ENCODE measurements at regions not wholly inside any gene's neighbourhood (a gene's known extent, or its start where the extent isn't known, plus 50 kb on each side); places are given as distances from the start of the nearest gene placed in this dataset.
"Not testable (repeated sequence)": the region's sequence is repeated elsewhere in the genome, so short reads cannot be mapped to it uniquely, and the experiment has no call there.

GRCh38 chr19:33866696-33867095, 70.0 kb downstream of the KCTD15 start:
- Histone ChIP-seq H3K36me3 (ENCODE audit: control insufficient read depth in 1 of 2, insufficient read depth in 2 of 2, low read length in 2 of 2) (no peaks in the 10 kb centered on the region), H3K9me3 (ENCODE audit: control insufficient read depth in 1 of 2, low read length in 2 of 2) (no peaks in the 10 kb centered on the region), H3K27ac (ENCODE audit: low read length) (no peak overlapping the region), H3K4me3 (ENCODE audit: low read depth in 1 of 2, low read length in 2 of 2) (no peak overlapping the region), H3K27me3 (ENCODE audit: low read depth, low read length) (no peaks in the 10 kb centered on the region), H3K4me1 (ENCODE audit: control insufficient read depth in 1 of 2, insufficient read depth in 2 of 2, low read length in 2 of 2) (peaks cover 0 to 5% of the 10 kb centered on the region in 2 donors)

- no peaks in the 10 kb centered on the region for H3K27me3 ChIP-seq (ENCODE audit: low read depth, low read length)
- H3K4me3 ChIP-seq (ENCODE audit: low read depth in 1 of 2, low read length in 2 of 2) = peak overlapping the region; percentile 44 to 56
- H3K36me3 ChIP-seq (ENCODE audit: control insufficient read depth in 1 of 2, insufficient read depth in 2 of 2, low read length in 2 of 2) = no peaks in the 10 kb centered on the region
- H3K9me3 ChIP-seq (ENCODE audit: control insufficient read depth in 1 of 2, low read length in 2 of 2) = no peaks in the 10 kb centered on the region
- H3K4me1 ChIP-seq (ENCODE audit: control insufficient read depth in 1 of 2, insufficient read depth in 2 of 2, low read length in 2 of 2) = peaks cover 0 to 5% of the 10 kb centered on the region in 2 donors
- H3K27ac ChIP-seq (ENCODE audit: low read length) = peak overlapping the region; percentile 49
Observed at GRCh38 chr19:33868076-33868735, 71.5 kb downstream of the KCTD15 start.

GRCh38 chr19:33868788-33869412, 72.2 kb downstream of the KCTD15 start:
- Histone ChIP-seq H3K9me3 (ENCODE audit: control insufficient read depth in 1 of 2, low read length in 2 of 2) (no peaks in the 10 kb centered on the region), H3K27me3 (ENCODE audit: low read depth, low read length) (no peaks in the 10 kb centered on the region), H3K4me3 (ENCODE audit: low read depth in 1 of 2, low read length in 2 of 2) (peak overlapping the region; percentile 44 to 56), H3K27ac (ENCODE audit: low read length) (peak overlapping the region; percentile 49), H3K36me3 (ENCODE audit: control insufficient read depth in 1 of 2, insufficient read depth in 2 of 2, low read length in 2 of 2) (no peaks in the 10 kb centered on the region), H3K4me1 (ENCODE audit: control insufficient read depth in 1 of 2, insufficient read depth in 2 of 2, low read length in 2 of 2) (peaks cover 0 to 5% of the 10 kb centered on the region in 2 donors)

GRCh38 chr19:33870298-33870932, 73.7 kb downstream of the KCTD15 start:
- not testable (repeated sequence) for H3K4me1 ChIP-seq (ENCODE audit: control insufficient read depth in 1 of 2, insufficient read depth in 2 of 2, low read length in 2 of 2); H3K9me3 ChIP-seq (ENCODE audit: control insufficient read depth in 1 of 2, low read length in 2 of 2); H3K36me3 ChIP-seq (ENCODE audit: control insufficient read depth in 1 of 2, insufficient read depth in 2 of 2, low read length in 2 of 2); H3K27ac ChIP-seq (ENCODE audit: low read length); H3K4me3 ChIP-seq (ENCODE audit: low read depth in 1 of 2, low read length in 2 of 2); H3K27me3 ChIP-seq (ENCODE audit: low read depth, low read length)

- no peaks in the 10 kb centered on the region for H3K27me3 ChIP-seq (ENCODE audit: low read depth, low read length)
- H3K27ac ChIP-seq (ENCODE audit: low read length) = no peak overlapping the region
- H3K4me3 ChIP-seq (ENCODE audit: low read depth in 1 of 2, low read length in 2 of 2) = no peak overlapping the region
- peaks cover 0 to 7% of the 10 kb centered on the region in 2 donors for H3K4me1 ChIP-seq (ENCODE audit: control insufficient read depth in 1 of 2, insufficient read depth in 2 of 2, low read length in 2 of 2)
- H3K9me3 ChIP-seq (ENCODE audit: control insufficient read depth in 1 of 2, low read length in 2 of 2) = no peaks in the 10 kb centered on the region
- no peaks in the 10 kb centered on the region for H3K36me3 ChIP-seq (ENCODE audit: control insufficient read depth in 1 of 2, insufficient read depth in 2 of 2, low read length in 2 of 2)
Observed at GRCh38 chr19:33871605-33872004, 74.9 kb downstream of the KCTD15 start.

- Histone ChIP-seq H3K9me3 (ENCODE audit: control insufficient read depth in 1 of 2, low read length in 2 of 2) (no peaks in the 10 kb centered on the region), H3K4me1 (ENCODE audit: control insufficient read depth in 1 of 2, insufficient read depth in 2 of 2, low read length in 2 of 2) (peaks cover 0 to 8% of the 10 kb centered on the region in 2 donors), H3K27ac (ENCODE audit: low read length) (no peak overlapping the region), H3K36me3 (ENCODE audit: control insufficient read depth in 1 of 2, insufficient read depth in 2 of 2, low read length in 2 of 2) (no peaks in the 10 kb centered on the region), H3K4me3 (ENCODE audit: low read depth in 1 of 2, low read length in 2 of 2) (no peak overlapping the region), H3K27me3 (ENCODE audit: low read depth, low read length) (no peaks in the 10 kb centered on the region)
Observed at GRCh38 chr19:33872445-33873320, 76.0 kb downstream of the KCTD15 start.

GRCh38 chr19:33875071-33875470, 78.4 kb downstream of the KCTD15 start:
- Histone ChIP-seq H3K27ac (ENCODE audit: low read length) (no peak overlapping the region), H3K4me3 (ENCODE audit: low read depth in 1 of 2, low read length in 2 of 2) (no peak overlapping the region), H3K36me3 (ENCODE audit: control insufficient read depth in 1 of 2, insufficient read depth in 2 of 2, low read length in 2 of 2) (no peaks in the 10 kb centered on the region), H3K4me1 (ENCODE audit: control insufficient read depth in 1 of 2, insufficient read depth in 2 of 2, low read length in 2 of 2) (peaks cover 0 to 3% of the 10 kb centered on the region in 2 donors), H3K27me3 (ENCODE audit: low read depth, low read length) (no peaks in the 10 kb centered on the region), H3K9me3 (ENCODE audit: control insufficient read depth in 1 of 2, low read length in 2 of 2) (no peaks in the 10 kb centered on the region)

- Histone ChIP-seq H3K4me3 (ENCODE audit: low read depth in 1 of 2, low read length in 2 of 2) (no peak overlapping the region), H3K4me1 (ENCODE audit: control insufficient read depth in 1 of 2, insufficient read depth in 2 of 2, low read length in 2 of 2) (peaks cover 0 to 3% of the 10 kb centered on the region in 2 donors), H3K9me3 (ENCODE audit: control insufficient read depth in 1 of 2, low read length in 2 of 2) (no peaks in the 10 kb centered on the region), H3K36me3 (ENCODE audit: control insufficient read depth in 1 of 2, insufficient read depth in 2 of 2, low read length in 2 of 2) (no peaks in the 10 kb centered on the region), H3K27me3 (ENCODE audit: low read depth, low read length) (no peaks in the 10 kb centered on the region), H3K27ac (ENCODE audit: low read length) (no peak overlapping the region)
Observed at GRCh38 chr19:33876192-33876591, 79.5 kb downstream of the KCTD15 start.

GRCh38 chr19:33878030-33878544, 81.4 kb downstream of the KCTD15 start:
- Histone ChIP-seq H3K4me3 (ENCODE audit: low read depth in 1 of 2, low read length in 2 of 2) (no peak overlapping the region), H3K27me3 (ENCODE audit: low read depth, low read length) (no peaks in the 10 kb centered on the region), H3K36me3 (ENCODE audit: control insufficient read depth in 1 of 2, insufficient read depth in 2 of 2, low read length in 2 of 2) (no peaks in the 10 kb centered on the region), H3K9me3 (ENCODE audit: control insufficient read depth in 1 of 2, low read length in 2 of 2) (no peaks in the 10 kb centered on the region), H3K27ac (ENCODE audit: low read length) (no peak overlapping the region), H3K4me1 (ENCODE audit: control insufficient read depth in 1 of 2, insufficient read depth in 2 of 2, low read length in 2 of 2) (peaks cover 0 to 3% of the 10 kb centered on the region in 2 donors)

- Histone ChIP-seq H3K27ac (ENCODE audit: low read length) (no peak overlapping the region), H3K4me1 (ENCODE audit: control insufficient read depth in 1 of 2, insufficient read depth in 2 of 2, low read length in 2 of 2) (peaks cover 0 to 3% of the 10 kb centered on the region in 2 donors), H3K4me3 (ENCODE audit: low read depth in 1 of 2, low read length in 2 of 2) (no peak overlapping the region), H3K9me3 (ENCODE audit: control insufficient read depth in 1 of 2, low read length in 2 of 2) (no peaks in the 10 kb centered on the region), H3K27me3 (ENCODE audit: low read depth, low read length) (no peaks in the 10 kb centered on the region), H3K36me3 (ENCODE audit: control insufficient read depth in 1 of 2, insufficient read depth in 2 of 2, low read length in 2 of 2) (no peaks in the 10 kb centered on the region)
Observed at GRCh38 chr19:33878910-33879810, 82.5 kb downstream of the KCTD15 start.
